GM21717 (cell line): ENCODE measurements at regions not wholly inside any gene's neighbourhood (a gene's known extent, or its start where the extent isn't known, plus 50 kb on each side); places are given as distances from the start of the nearest gene placed in this dataset.

Experiments used
- ATAC-seq: cut with Tn5 transposase; IDR thresholded peaks from one replicate; pipeline ENCODE4 v1.9.1; 2021; ENCODE audit warnings: mild to moderate bottlenecking, moderate library complexity; ENCODE audit not compliant: unreplicated experiment

DNA sequence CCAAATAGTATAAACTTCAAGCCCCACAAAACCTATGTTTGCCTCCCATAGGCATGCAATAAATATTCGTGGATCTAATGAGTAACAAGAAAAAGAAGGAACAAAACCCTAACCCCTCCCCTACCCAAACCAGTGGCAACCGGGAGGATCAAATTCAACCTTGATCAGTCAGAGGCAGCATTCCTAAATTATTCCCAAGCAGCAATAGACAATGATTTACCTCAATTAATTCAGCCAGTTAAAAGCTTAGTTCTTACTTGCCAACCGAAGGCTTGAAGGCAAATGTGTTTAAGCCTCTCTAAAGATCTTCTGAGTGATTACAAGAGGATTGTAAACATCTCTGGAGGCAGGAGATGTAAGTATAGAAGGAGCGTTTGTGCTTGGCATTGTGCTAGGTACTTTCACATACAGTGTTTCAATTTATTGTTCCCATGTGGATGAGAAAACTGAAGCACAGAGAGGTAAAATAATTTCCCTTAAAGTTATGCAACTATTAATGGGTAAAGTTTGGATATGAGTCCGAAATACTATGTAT is 197.7 kb downstream of the MTX2 start:
- no peak for ATAC-seq

DNA sequence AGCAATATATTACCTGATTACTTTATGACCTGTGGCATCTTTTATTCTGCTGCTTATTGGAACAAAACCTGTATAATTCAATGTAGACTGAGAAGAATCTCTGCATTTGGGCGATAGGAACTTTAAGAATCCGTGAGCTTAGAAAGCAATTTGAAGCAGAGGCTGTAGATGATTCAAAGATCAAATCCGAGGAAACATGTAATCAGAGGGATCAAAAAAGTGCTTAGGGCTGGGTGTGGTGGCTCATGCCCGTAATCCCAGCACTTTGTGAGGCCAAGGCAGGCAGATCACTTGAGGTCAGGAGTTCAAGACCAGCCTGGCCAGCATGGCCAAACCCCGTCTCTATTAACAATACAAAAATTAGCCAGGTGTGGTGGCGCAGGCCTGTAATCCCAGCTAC is 198.4 kb downstream of the MTX2 start:
- no peak for ATAC-seq

DNA sequence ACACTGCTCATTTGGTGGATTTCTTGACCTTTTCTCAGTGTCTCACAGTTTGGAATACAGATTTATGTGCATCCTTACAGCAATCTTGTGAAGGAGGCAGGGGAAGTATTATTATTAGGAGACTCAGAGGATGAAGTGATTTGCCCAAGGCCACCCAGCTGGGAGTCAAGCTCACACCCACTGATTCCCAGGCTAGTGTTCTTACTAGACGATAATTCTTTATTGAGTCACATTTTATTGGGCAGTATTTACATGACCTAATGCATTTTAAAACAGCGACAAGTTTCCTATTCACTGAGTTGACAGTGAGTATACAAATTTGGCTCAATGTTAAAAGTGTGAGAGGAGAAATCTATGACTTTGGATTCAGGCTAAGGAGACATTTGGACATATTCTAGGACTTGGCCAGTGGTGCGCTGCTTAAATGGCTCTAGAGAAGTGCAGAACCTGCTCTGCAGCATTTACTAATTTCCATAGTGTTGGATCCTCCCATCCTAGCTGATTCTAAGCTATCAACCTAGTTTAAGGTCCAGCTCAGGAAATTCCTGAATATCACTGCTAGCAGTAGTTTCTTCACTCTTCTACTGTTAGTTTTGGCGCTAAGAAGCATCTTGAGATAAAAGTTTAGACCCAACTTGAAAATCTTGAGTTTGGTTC is 199.3 kb downstream of the MTX2 start:
- ATAC-seq: no peak

DNA sequence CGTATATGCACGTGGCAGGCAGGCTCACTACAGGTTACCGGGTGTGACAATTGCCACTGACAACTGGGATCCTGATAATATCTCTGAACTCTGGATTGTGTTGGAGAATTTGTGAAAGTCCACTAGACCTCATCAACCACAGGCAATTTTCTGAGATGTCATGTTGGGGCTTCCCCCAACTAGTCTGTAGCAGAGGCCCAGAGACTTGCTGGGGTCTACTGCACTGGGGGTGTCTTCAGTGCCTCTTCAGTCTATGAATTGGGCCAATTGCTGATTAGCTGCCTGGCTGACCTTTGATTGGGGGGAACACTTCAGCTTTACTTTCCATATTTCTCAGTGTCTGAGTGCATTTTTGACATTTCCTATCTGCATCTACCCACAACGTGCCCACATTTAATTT is 201.5 kb downstream of the MTX2 start:
- ATAC-seq: no peak

DNA sequence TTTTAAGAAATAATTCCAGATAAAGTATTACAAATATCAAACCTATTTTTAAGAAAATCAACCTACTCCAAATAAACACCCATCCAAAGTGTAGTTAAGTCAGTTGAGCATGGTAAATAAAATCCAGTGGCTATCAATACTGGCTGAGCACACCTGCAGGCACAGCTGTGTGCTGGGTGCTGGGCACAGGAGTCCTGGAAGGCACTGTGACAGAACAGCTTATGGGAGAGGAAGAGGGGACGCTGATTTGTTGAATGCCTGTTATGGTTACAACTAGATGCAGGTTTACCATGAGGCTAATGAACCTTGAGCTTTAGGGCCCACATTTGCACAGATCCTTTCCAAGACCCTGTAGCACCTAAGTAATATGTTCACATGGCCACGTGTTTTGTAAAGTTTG is 202.7 kb downstream of the MTX2 start:
- no peak for ATAC-seq

DNA sequence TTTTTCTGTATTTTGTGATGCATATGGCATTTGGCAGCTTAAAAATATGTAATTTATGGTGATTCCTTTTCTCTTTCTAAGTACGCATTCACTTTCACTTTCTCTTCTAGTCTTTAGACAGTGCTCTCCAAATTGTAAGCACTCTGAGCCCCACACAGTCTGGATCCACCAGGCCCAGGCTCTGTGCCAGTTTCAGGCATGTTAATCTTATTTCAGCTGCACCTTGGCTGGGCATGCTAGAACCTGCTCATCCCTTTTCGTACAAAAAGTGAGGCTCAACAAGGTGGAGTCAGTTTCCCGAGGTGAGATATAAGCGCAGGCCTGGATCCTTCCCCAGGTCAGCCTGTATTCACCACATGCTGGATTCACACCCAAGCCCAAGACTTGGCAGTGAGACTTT is 203.9 kb downstream of the MTX2 start:
- ATAC-seq: no peak

DNA sequence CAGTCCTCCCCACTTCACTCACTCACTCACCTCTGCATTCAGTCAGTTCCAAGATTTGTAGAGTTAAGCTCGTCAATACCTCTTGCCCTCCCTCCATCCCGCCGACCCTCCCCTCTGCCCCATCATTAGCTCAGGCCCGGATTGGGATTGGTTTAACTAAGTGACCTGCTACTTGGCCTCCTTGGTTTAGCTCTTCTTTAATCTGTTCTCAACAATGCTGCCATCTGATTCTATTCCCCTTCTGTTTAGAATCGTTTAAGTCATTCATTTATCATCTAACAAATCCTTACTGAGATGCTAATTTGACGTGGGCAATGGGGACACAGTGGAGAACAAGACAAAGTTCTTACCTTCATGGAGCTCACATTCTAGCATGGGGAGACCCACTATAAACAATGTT is 204.6 kb downstream of the MTX2 start:
- no peak for ATAC-seq

DNA sequence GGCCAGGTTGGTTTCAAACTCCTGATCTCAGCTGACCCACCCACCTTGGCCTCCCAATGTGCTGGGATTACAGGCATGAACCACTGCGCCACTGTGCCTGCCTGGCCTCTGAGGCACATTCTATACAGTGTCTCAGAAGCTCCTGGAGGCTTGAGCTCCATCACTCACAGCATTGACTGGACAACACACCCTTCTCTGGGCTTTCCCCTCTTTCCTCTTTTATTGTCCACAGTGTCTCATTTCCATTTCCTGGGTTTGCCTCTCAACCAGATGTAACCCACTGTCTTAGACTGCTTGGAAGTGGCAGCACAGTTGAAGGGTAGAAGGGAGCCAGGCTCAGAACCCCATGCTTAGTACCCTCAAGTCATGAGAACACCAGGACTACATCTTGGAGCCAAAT is 208.1 kb downstream of the MTX2 start:
- ATAC-seq: no peak

DNA sequence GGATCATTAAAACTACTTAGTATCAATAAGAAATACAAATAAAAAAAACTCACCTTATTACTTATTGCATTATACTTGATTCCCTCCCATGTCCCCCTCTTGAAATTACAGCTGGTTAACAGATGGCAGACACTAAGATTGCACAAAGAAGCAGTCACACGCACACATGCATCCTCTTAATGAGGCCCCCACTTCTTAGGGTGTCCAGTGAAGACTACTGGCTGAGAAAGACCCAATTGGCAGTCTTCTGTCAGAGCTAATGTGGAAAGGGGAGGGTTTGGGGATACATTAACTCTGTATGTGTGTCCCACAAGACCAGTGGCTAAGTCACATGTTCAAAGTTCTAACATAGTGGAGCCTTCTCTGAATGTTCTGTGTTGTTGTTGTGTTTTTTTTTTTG is 210.7 kb downstream of the MTX2 start:
- no peak for ATAC-seq

DNA sequence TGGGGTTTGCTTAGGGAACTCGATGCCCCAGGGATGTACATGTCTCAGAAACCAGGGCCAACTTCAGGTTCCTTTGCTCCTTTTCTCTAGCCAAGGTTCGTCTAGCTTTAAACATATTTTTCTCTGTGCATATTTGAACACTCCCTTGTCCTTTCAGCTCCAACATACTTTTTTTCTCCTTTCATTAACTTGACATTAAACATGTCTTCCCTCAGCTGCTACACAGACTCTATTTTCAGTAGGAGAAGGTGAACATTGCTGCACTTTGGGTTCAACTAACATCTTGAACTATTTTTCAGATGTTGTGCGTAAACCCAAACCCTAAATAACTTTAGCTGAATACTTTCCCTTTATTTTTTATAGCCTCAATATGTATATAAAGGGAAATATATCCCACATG is 212.9 kb downstream of the MTX2 start:
- no peak for ATAC-seq

DNA sequence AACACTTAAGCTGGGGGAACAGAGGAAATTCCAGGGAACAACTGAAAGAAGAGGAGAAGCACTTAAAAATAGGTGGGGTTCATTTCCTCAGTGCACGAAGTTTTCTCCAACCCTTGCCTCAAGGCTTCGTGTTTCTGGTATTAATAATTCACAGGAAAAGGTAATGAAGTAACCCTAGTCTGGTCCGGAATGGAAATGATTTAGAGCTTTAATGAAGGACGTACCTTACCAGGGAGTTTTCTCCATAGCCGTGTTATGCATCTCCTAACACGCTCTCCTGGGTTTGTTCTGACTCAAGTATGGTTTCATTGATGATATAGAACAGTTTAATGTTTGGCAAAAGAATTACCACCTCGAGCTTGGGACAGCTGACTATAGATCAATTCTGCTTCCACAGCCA is 214.2 kb downstream of the MTX2 start:
- no peak for ATAC-seq

DNA sequence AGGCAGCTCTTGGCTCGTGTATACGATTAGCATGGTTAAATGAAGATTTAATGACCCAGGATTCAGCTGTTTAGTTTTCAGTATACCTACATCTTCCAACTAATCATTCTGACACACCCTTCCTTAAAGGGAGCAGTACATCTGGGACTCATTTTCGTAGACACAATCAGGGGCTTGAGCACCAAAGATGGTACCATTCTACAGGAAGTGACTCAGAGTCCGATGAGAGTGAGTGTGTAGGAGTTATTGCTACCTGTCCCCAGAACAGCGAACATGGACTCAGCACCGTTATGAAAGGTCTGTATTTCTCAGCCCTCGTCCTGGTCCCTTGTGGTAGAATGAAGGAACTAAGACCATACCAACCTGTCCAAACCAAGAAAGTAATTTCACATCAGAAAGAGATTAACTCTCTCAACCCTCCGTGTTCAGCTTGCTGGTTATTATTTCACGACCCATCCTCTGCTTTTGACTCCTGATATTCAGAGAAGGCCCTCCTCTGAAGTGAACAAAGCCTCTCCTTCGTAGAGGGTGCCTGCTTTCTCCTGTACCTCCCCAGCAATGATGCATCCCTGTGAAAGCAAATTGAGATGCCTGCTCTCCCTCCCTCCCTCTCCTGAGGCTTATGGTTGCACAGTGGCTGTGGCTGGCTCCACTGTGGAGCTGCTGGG is 214.8 kb downstream of the MTX2 start:
- ATAC-seq: no peak

DNA sequence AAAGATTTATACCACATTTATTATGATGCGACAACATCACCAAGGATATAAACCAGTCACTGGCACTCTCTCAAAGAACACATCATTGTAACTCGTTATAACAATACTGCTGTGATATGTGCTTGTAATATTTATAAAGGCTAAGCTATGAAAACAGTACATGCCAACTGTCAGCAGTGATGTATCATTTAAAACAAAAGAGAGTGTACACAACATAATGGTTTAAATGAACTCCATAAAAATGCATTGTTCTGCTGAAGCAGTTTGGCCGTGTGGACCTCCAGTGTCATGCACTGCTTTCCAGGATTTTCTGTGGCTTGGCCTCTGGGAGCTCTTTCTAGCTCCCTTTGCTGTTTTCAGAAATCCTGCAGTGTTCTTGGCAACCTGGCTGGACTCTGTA is 215.6 kb downstream of the MTX2 start:
- ATAC-seq: no peak

DNA sequence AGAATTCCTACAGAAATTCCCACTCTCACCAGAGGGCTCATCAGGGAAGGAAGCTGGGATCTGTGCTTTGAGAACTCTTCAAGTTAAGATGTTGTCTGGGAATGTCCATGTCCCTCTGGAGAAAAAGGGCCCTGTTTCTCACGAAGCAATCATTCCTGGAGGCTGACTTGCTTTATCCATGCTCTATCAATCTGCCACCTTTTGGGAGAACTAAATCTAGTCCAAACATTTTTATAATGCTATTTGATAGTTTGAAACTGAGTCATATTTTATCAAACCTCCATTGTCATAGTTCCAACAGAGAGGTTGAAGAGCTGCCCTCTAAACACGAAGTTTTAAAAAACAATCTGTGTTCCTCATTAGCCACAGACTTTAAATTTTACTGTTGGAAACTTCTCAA is 219.2 kb downstream of the MTX2 start:
- ATAC-seq: no peak

DNA sequence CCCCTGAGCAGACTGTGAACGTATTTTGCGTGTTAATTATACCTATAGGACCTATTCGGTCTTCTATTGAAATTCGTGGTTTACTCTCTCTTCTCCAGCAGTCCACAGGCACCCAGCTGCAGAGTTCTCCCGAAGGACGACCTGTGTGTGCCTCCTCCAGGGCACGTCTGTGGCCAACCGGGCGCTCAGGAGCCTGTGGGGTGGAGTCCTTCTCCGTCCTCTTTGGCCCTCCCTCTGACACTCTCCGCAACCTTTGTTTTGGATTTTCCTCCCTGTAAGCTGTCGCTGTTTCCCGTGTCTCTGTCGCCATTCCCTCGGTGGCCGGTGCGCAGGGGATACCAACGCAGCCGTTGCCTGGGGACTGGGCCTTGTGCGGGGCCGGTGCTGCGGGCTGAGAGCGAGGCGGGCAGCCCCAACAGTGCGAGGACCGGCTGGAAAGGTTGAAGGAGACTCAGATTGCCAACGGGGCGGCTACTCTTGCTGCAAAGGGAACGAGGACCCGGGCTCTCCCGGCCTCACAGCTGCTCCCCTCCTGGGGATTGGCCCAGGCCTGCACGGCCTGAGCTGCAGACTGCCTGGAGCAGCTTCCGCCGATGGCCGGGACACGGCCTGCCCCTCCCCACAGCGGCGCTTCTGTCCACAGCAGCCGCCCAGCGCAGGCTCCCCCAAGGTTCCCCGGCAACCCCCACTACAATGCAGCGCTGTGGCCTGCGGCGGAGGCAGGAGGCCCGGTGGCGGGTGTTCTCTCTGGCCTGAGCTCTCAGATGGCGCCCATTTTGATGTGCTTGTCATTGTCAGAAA is 221.0 kb downstream of the MTX2 start:
- no peak for ATAC-seq

DNA sequence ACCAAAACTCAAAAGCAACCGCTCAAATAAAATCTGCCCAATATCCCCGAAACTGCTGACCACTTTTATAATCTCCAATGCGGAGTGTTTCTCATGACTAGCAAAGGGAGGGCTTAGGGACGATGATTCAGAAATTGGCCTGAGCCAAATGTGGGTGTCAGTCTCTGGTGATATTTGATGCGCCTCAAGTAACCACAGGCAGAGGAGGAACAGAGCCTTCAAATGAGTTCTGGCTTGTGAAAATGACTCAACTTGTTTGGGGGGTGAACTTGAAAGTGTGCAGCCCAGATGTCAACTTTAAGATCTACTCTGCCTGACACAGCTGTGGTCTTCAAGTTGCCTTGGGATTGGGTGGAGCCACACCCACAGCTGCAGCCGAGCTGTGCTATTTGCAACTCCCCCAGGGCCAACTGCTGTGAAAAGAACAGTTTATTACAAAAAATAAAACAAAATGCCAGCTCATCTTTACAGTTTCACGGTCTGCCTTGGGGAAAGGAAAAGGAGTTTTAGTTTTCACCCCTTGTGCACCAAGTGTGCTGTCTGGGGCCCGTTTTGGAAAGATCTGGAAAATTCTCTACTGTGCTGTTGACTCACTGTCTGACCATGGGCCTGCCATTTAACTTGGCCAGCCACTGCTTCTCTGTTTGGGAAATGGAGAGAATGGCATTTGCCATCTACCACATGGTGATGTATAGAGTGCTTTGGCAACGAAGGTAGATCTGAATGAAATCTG is 222.1 kb downstream of the MTX2 start:
- ATAC-seq: peak; percentile 94

DNA sequence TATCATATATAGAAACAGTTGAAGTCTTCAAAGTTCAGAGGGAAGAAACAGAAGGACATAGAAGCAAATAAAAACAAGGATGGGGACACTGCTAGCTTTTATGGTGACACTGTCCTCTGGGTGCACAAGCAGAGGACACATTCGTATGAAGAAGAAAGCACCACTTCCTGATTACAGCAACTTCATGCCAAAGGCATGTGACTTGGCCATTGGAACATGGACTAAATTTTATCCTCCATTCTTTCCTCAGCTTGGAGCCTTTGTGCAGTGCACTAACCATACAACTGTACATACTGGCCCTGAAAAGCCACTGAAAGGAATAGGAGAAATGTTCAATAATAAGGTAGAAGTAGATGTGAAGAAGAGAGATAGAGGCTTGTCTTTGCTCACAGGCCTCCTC is 223.3 kb downstream of the MTX2 start:
- no peak for ATAC-seq

DNA sequence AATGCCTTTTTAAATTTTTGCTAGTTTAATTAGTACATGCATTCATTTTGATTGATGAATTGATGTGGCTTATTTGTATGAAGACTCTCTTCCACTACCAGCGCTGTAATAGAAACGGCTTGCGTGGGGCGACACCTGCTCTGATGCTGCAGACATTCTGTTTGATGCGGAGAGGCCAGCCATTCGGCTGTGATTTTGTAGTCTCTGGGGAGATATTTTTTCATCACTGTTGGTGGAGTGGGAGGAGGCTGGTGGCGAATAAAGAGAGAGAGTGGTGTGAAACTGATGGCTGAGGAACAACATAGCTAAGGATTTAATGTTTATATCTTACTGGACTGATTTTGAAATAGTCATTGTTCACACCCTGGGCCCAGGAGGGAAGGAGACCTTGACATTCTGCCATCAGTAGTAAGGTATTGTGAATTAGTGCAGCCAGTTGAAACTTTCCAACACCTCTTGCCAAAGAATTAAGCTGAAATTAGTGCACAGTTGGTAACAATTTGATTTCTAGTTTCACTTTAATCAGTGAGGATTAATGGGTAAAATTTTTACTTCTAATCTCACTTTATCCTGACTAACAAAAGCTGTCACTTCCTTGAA is 224.1 kb downstream of the MTX2 start:
- ATAC-seq: no peak

DNA sequence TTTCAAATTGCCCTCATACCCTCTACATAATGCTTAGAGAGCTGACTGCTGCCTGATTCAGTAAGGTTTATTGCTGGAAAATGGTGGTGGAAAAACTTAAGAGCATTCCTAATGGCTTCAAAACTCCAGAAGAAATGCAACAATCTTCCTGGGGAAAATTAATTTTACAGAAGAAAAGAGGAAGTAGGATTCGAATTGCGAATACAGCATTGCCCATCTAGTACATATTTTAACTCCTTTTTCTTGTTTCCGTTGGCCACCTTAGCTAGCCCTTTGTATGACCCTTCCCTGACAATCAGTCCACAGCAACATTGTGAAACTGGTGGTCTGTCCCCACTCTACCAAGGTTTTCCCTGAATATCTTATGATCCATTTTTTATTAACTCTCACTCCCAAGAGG is 224.7 kb downstream of the MTX2 start:
- no peak for ATAC-seq

DNA sequence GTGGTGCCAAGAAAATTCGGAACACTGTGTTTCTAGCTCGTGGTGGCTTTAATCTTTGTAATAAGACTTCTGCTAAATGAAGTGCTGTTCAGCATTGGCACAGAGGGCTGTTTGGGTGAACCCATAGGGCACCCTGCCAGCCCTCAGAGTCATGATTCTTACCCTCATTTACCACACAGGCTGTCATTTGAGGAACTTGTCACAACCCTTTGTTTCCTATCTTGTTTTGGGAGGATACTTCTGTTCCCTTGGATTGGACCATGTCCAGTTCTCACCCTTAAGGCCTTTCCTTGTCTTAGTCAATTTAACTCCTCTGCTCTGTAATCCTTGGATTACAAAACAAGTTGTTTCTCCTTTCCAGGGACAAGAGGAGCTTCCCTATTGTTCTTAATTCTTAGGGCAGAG is 225.7 kb downstream of the MTX2 start:
- no peak for ATAC-seq

DNA sequence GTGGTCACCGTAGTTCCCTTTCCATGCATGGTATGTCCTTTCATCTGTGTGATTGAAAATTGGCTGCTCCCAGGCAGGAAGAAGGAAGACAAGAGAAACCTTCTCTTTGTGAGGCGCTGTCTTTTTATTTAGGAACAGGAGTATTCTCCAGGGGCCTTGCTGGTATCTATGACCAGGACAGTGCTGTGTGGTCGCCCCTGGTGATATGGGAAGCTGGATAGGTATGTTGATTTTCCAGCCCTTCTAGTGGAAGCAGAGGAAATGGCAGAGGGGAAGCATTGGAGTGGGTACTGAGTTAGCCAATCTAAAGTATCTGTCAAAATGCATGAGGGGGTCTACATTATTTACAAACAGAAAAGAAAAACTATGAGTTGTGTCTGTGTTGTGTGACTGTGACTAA is 226.6 kb downstream of the MTX2 start:
- ATAC-seq: no peak
